Endothelial cell of umbilical vein (primary cell): ENCODE measurements at regions not wholly inside any gene's neighbourhood (a gene's known extent, or its start where the extent isn't known, plus 50 kb on each side); places are given as distances from the start of the nearest gene placed in this dataset.

ENCODE experiments used
- BruUV-seq: library from RNA; stranded (reverse); fragments of 400-500 nt; replicated peaks from 2 replicates; lab custom pipeline; 2021; lab: Mats Ljungman, UMichigan
- CTCF ChIA-PET: fragments of 300-600, 350-600 bp; sonication (Branson Sonifier 250); formaldehyde crosslinking; loops from one replicate; lab custom pipeline; 2021; ENCODE audit warnings: antibody characterized with exemption, inconsistent platforms; lab: Charles Lee
- POLR2A ChIA-PET: fragments of 300-600, 350-600 bp; sonication (Branson Sonifier 250); formaldehyde crosslinking; loops from one replicate; lab custom pipeline; 2021; ENCODE audit warnings: antibody characterized with exemption, inconsistent platforms; lab: Charles Lee
- DNase-seq: peaks from one replicate; pipeline ENCODE4 v3.0.0-alpha.2; 2011; ENCODE audit warnings: low read depth, low spot score
- FAIRE-seq: peaks from 2 replicates; lab custom pipeline; 2011; peaks lifted over from hg19 to GRCh38; lab: Jason Lieb, UNC
- H2AFZ ChIP-seq: 2 replicates; pipeline ENCODE4 v1.6.0; 2012; ENCODE audit warnings: low read depth, low read length, control low read depth, inconsistent platforms
- H3K27ac ChIP-seq: 2 replicates; pipeline ENCODE4 v1.5.1; 2011; ENCODE audit warnings: low read depth, mild to moderate bottlenecking, control low read depth, low read length, moderate library complexity; ENCODE audit not compliant: insufficient read depth
- H3K27me3 ChIP-seq, 2 experiments: 2 replicates each; pipeline versions ENCODE4 v1.6.0 to v1.6.1; 2011; ENCODE audit warnings: low read length in 2 of 2, mixed read lengths in 1 of 2; ENCODE audit not compliant: control insufficient read depth in 2 of 2, insufficient read depth in 2 of 2
- H3K36me3 ChIP-seq, 2 experiments: 2 replicates in 1 of 2; 3 replicates in 1 of 2; pipeline ENCODE4 v1.5.1; 2011; ENCODE audit warnings: low read length in 2 of 2, mild to moderate bottlenecking in 1 of 2, moderate library complexity in 1 of 2; ENCODE audit not compliant: control insufficient read depth in 2 of 2, insufficient read depth in 2 of 2; ENCODE audit errors: extremely low read depth in 1 of 2
- H3K4me1 ChIP-seq: 3 replicates; pipeline ENCODE4 v1.5.1; 2011; ENCODE audit warnings: mild to moderate bottlenecking, low read length; ENCODE audit not compliant: control insufficient read depth, insufficient read depth; ENCODE audit errors: extremely low read depth
- H3K4me2 ChIP-seq: 2 replicates; pipeline ENCODE4 v1.6.1; 2011; ENCODE audit warnings: low read length, control low read depth, mixed read lengths; ENCODE audit not compliant: insufficient read depth
- H3K4me3 ChIP-seq, 3 experiments: fragments of 200-600 bp in 1 of 3; sonication (generic), shearing (Covaris generic) in 1 of 3; replicated peaks in 1 of 3; 2 replicates each; pipeline ENCODE4 v1.5.1; 2011 to 2016; ENCODE audit warnings: control low read depth in 3 of 3, low read length in 3 of 3, mild to moderate bottlenecking in 2 of 3, inconsistent platforms in 1 of 3, low read depth in 1 of 3, moderate library complexity in 1 of 3; ENCODE audit not compliant: insufficient read depth in 1 of 3
- H3K79me2 ChIP-seq: 2 replicates; pipeline ENCODE4 v1.6.0; 2012; ENCODE audit warnings: low read length, inconsistent platforms; ENCODE audit not compliant: control insufficient read depth, insufficient read depth
- H3K9ac ChIP-seq: replicated peaks from 2 replicates; pipeline ENCODE3; 2011; ENCODE audit warnings: low read length, control low read depth; ENCODE audit not compliant: insufficient read depth; ENCODE audit errors: extremely low read depth
- H3K9me1 ChIP-seq: replicated peaks from 3 replicates; pipeline ENCODE4 v1.6.0; 2011; ENCODE audit warnings: mild to moderate bottlenecking, low read length; ENCODE audit not compliant: control insufficient read depth, insufficient read depth; ENCODE audit errors: extremely low read depth
- H3K9me3 ChIP-seq: replicated peaks from 2 replicates; pipeline ENCODE4 v1.5.1; 2012; ENCODE audit warnings: low read length, inconsistent platforms; ENCODE audit not compliant: control insufficient read depth, insufficient read depth
- H4K20me1 ChIP-seq: replicated peaks from 2 replicates; pipeline ENCODE3; 2011; ENCODE audit warnings: mild to moderate bottlenecking, low read length; ENCODE audit not compliant: control insufficient read depth, insufficient read depth; ENCODE audit errors: extremely low read depth
- EZH2 ChIP-seq: IDR thresholded peaks from 2 replicates; pipeline ENCODE4 v1.6.1; 2012; ENCODE audit warnings: borderline replicate concordance, low read depth, mild to moderate bottlenecking, moderate library complexity, low read length, inconsistent platforms; ENCODE audit not compliant: severe bottlenecking
- JUN ChIP-seq: IDR thresholded peaks from 2 replicates; pipeline ENCODE4 v1.6.1; 2011; ENCODE audit warnings: borderline replicate concordance, low read depth; ENCODE audit not compliant: insufficient read length, insufficient read depth
- MYC ChIP-seq: IDR thresholded peaks from one replicate; pipeline ENCODE4 v1.6.1; 2011; ENCODE audit warnings: mild to moderate bottlenecking, low read depth, low read length
- POLR2A ChIP-seq: IDR thresholded peaks from 2 replicates; pipeline ENCODE4 v1.6.1; 2012; ENCODE audit warnings: low read depth, mild to moderate bottlenecking, control low read depth, low read length
- POLR2AphosphoS5 ChIP-seq: IDR thresholded peaks from 2 replicates; pipeline ENCODE4 v1.6.1; 2012; ENCODE audit warnings: low read depth, mild to moderate bottlenecking, control low read depth, low read length, moderate library complexity; ENCODE audit not compliant: insufficient read depth
- dilution Hi-C: fragments of 300-500 bp; cut with MboI; formaldehyde crosslinking; loops from one replicate; pipeline ENCODE4 v1.15.0; 2019; ENCODE audit warnings: low sequenced_read_pairs; ENCODE audit not compliant: extremely low pct_ligation_motif_present
- intact Hi-C: fragments of 100-400 bp; cut with micrococcal nuclease; formaldehyde crosslinking; loops from one replicate; pipeline ENCODE4 v1.10.0; 2022
- TF ChIP-seq, protein P1 (sequence below): IDR thresholded peaks from 2 replicates; pipeline ENCODE4 v1.6.1; 2011; ENCODE audit not compliant: insufficient read depth, insufficient read length
- TF ChIP-seq, protein P2 (sequence below), 2 donors: IDR thresholded peaks; 1 replicate in 1 of 2; 2 replicates in 1 of 2; pipeline ENCODE4 v1.5.1; 2011; ENCODE audit warnings: low read length in 2 of 2, mild to moderate bottlenecking in 2 of 2, moderate library complexity in 2 of 2, control low read depth in 1 of 2, inconsistent platforms in 1 of 2, low read depth in 1 of 2; ENCODE audit not compliant: insufficient read depth in 1 of 2; ENCODE audit errors: extremely low read depth in 1 of 2

GRCh38 chr18:78665644-78666043 is 314.0 kb upstream of the SALL3 start:
- no peak for DNase-seq
- Histone ChIP-seq H3K4me1 (no peaks in the 10 kb centered on the region), H3K27ac (no peak overlapping the region), H3K4me2 (no peak overlapping the region), H3K4me3 (no peak overlapping the region), H4K20me1 (no peaks in the 10 kb centered on the region), H3K36me3 (no peaks in the 10 kb centered on the region), H3K9me3 (peaks cover 4% of the 10 kb centered on the region), H3K27me3 (no peaks in the 10 kb centered on the region), H3K79me2 (no peaks in the 10 kb centered on the region), H3K9me1 (no peaks in the 10 kb centered on the region), H3K9ac (no peak overlapping the region), H2AFZ (no peak overlapping the region)
- intact Hi-C loops: no loop called here
- dilution Hi-C loops: no loop called here
- no peak for FAIRE-seq
- BruUV-seq: no TSS peak
- POLR2A ChIA-PET: no interaction called here
- CTCF ChIA-PET: no interaction called here
- TF ChIP-seq JUN (no peak), MYC (no peak), POLR2AphosphoS5 (no peak), EZH2 (no peak)

DNA sequence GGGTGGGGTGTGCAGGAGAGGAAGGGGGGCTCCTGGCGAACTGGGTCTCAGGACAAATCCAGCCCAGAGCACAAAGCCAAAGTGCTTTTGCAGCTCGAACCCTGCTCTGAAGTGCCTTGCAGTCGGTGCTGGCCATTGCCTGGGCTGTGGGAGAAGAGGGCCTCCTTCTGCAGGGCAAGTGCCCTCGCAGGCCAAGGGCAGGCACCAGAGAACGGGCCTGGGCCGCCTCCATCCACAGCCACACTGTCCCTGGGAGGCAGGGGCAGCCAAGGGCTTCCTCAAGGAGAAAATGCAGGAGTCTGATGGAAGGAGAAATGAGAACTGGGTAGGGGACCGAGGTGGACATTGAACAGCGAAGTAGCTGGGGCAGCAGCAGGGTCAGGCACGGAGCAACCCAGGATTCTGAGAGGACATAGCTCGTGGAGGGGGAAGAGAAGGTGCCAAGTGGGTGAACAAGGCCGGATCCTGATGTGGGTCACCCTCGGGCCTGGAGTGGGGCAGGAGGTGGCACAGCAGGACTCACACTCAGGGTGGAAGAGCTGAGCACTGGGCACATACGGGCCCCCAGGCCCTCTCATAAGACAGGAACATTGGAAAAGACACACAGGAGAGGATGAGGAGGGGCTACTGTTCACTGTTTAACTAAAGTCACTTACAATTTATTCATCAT is 312.8 kb upstream of the SALL3 start:
- Histone ChIP-seq H3K27me3 (no peaks in the 10 kb centered on the region), H4K20me1 (no peaks in the 10 kb centered on the region), H3K4me3 (no peak overlapping the region), H3K27ac (no peak overlapping the region), H3K4me1 (no peaks in the 10 kb centered on the region), H2AFZ (no peak overlapping the region), H3K79me2 (no peaks in the 10 kb centered on the region), H3K9ac (no peak overlapping the region), H3K9me1 (no peaks in the 10 kb centered on the region), H3K9me3 (no peaks in the 10 kb centered on the region), H3K4me2 (no peak overlapping the region), H3K36me3 (no peaks in the 10 kb centered on the region)
- no peak for TF ChIP-seq MYC
- TF ChIP-seq, protein P1, sequence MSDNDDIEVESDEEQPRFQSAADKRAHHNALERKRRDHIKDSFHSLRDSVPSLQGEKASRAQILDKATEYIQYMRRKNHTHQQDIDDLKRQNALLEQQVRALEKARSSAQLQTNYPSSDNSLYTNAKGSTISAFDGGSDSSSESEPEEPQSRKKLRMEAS: no peak
- no peak for TF ChIP-seq JUN
- no peak for TF ChIP-seq POLR2AphosphoS5
- TF ChIP-seq, protein P2, sequence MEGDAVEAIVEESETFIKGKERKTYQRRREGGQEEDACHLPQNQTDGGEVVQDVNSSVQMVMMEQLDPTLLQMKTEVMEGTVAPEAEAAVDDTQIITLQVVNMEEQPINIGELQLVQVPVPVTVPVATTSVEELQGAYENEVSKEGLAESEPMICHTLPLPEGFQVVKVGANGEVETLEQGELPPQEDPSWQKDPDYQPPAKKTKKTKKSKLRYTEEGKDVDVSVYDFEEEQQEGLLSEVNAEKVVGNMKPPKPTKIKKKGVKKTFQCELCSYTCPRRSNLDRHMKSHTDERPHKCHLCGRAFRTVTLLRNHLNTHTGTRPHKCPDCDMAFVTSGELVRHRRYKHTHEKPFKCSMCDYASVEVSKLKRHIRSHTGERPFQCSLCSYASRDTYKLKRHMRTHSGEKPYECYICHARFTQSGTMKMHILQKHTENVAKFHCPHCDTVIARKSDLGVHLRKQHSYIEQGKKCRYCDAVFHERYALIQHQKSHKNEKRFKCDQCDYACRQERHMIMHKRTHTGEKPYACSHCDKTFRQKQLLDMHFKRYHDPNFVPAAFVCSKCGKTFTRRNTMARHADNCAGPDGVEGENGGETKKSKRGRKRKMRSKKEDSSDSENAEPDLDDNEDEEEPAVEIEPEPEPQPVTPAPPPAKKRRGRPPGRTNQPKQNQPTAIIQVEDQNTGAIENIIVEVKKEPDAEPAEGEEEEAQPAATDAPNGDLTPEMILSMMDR (IDR thresholded peaks at IDR 0.05; ENCODE audit: extremely low read depth in 1 of 2, insufficient read depth in 1 of 2, low read depth in 1 of 2, low read length in 2 of 2): no peak
- TF ChIP-seq POLR2A: no peak
- BruUV-seq: no TSS peak
- POLR2A ChIA-PET: no interaction called here
- dilution Hi-C loops: no loop called here
- FAIRE-seq (no peak), DNase-seq (no peak)
- intact Hi-C loops: no loop called here
- CTCF ChIA-PET: no interaction called here
